ENCODE measurements at regions not wholly inside any gene's neighbourhood (a gene's known extent, or its start where the extent isn't known, plus 50 kb on each side); places are given as distances from the start of the nearest gene placed in this dataset.

DNA sequence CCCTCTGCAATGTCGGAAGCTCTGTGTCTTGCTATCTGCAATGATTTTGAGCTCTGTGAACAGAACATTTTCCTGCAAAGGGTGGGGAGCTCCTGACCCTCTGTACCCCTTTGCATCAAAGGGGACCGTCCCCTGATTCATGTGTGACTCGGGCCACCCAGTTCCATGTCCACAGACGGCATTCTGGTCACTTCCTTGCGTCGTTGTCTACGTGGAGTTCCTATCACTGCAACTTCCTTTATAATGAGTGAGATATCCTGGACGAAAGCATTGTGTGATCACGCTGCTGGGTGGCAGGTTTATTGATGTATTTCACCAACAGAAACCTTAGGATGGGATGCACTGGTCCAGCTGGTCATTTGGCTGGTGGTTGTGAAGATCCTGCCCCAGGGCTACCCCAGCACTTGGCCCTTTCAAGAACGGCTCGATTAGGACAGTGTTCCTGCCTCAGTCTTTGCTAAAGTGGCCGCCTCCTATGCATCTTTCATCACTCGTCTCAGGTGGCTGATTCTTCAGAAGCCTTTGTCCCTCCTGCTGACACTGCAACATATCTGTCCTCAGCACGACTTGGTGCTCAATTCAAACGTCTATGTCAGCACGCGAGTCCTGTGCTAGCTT, 202.7 kb downstream of the ACKR3 start:
- DNase-seq = no peak
- H3K27me3 ChIP-seq = no peaks in the 10 kb centered on the region
- no peaks in the 10 kb centered on the region for H3K9me3 ChIP-seq
- H3K4me1 ChIP-seq = no peaks in the 10 kb centered on the region
- no peak overlapping the region for H3K9ac ChIP-seq (ENCODE audit: low read depth in 2 of 2, low read length in 2 of 2)
- no peak overlapping the region for H3K27ac ChIP-seq
- TF ChIP-seq, protein P1, sequence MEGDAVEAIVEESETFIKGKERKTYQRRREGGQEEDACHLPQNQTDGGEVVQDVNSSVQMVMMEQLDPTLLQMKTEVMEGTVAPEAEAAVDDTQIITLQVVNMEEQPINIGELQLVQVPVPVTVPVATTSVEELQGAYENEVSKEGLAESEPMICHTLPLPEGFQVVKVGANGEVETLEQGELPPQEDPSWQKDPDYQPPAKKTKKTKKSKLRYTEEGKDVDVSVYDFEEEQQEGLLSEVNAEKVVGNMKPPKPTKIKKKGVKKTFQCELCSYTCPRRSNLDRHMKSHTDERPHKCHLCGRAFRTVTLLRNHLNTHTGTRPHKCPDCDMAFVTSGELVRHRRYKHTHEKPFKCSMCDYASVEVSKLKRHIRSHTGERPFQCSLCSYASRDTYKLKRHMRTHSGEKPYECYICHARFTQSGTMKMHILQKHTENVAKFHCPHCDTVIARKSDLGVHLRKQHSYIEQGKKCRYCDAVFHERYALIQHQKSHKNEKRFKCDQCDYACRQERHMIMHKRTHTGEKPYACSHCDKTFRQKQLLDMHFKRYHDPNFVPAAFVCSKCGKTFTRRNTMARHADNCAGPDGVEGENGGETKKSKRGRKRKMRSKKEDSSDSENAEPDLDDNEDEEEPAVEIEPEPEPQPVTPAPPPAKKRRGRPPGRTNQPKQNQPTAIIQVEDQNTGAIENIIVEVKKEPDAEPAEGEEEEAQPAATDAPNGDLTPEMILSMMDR (IDR thresholded peaks at IDR 0.05) = no peak
- intact Hi-C loops (cut with DNase I) = no loop called here
- H3K4me3 ChIP-seq = no peak overlapping the region
- no peaks in the 10 kb centered on the region for H3K36me3 ChIP-seq

DNA sequence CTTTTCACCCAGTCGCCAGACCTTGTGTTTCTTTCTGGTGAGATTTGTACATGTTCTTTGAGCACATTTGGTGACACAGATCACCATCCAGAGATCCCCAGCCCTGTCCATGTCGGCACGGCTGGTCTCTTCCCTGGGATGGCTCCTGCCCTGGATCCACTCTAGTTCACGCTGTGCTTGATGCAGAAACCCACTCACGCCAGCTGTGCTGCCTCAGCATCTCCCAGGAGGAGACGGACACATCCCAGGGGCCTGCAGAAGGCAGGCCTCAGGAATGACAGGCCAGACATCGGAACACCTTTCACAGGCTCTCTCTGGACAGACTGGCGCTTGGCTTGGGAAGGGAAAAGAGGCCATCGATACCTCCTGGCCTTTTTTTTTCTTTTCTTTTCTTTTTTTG, 203.6 kb downstream of the ACKR3 start:
- intact Hi-C loops (cut with DNase I) = no loop called here
- Histone ChIP-seq H3K4me3 (no peak overlapping the region), H3K4me1 (no peaks in the 10 kb centered on the region), H3K9me3 (no peaks in the 10 kb centered on the region), H3K9ac (ENCODE audit: low read depth in 2 of 2, low read length in 2 of 2) (no peak overlapping the region), H3K27me3 (no peaks in the 10 kb centered on the region), H3K27ac (no peak overlapping the region), H3K36me3 (no peaks in the 10 kb centered on the region)
- TF ChIP-seq, protein P1 (IDR thresholded peaks at IDR 0.05) = no peak
- DNase-seq = no peak

DNA sequence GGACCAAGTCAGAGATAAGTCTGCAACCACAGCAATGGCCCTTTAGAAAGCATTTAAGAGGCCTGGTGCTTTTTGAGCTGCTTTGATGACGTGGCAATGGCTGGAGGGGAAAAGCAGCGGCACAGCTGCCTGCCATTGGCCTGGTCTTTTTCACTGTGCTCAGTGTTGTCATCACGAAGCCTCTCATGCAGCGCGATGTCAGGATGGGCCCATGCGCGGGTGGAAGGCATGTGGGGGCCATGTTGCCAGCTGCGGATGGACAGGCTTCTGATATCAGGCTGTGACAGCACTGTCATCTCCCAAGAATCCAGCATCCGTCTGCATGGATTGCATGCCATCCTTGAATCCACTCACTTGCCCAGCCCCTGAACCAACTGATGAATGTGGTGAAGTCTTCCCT, 204.5 kb downstream of the ACKR3 start:
- DNase-seq = no peak
- intact Hi-C loops (cut with DNase I) = no loop called here
- Histone ChIP-seq H3K9me3 (no peaks in the 10 kb centered on the region), H3K36me3 (no peaks in the 10 kb centered on the region), H3K4me1 (no peaks in the 10 kb centered on the region), H3K9ac (ENCODE audit: low read depth in 2 of 2, low read length in 2 of 2) (no peak overlapping the region), H3K27ac (no peak overlapping the region), H3K27me3 (no peaks in the 10 kb centered on the region), H3K4me3 (no peak overlapping the region)
- TF ChIP-seq, protein P1 (IDR thresholded peaks at IDR 0.05) = no peak

DNA sequence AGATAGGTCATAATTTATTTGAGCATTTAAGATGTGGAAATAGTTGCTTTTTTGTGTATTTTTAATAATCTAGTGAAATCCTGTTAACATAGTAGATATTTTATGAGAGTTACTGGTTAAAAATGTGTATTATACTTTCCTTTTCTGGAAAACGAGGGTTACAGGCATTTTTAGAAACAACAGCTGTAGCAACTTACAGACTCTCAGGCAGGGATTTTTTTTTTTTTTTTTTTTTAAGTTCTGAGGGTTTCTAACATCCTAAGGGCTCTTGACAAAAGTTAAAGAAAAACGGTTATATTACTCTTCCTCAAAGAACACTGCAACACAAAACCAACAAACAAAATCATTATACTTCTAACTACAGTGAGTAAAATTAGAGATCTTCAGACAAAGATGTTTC, 205.9 kb downstream of the ACKR3 start:
- intact Hi-C loops (cut with DNase I) = no loop called here
- H3K36me3 ChIP-seq = no peaks in the 10 kb centered on the region
- H3K4me1 ChIP-seq = no peaks in the 10 kb centered on the region
- TF ChIP-seq, protein P1 (IDR thresholded peaks at IDR 0.05) = no peak
- no peak for DNase-seq
- no peaks in the 10 kb centered on the region for H3K27me3 ChIP-seq
- no peaks in the 10 kb centered on the region for H3K9me3 ChIP-seq
- no peak overlapping the region for H3K27ac ChIP-seq
- H3K4me3 ChIP-seq = no peak overlapping the region
- no peak overlapping the region for H3K9ac ChIP-seq (ENCODE audit: low read depth in 2 of 2, low read length in 2 of 2)

DNA sequence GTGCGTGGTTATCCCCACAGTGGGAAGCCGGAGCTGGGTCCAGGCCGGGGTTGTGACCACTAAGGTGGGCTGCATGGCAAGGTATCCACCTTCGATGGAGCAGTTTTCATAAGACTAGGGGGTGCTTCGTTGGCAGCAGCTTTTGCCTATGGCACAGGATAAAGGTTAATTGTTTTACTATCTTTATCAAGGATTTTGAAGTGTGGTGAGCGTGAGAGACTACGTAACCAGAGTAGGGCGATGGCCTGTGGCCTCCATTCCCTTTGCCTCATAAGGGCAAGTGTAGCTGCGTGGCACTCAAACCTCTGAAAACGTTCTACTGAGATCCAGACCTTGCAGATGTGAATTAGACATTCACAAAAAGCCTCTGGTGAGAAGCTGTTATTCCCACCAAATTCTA, 206.6 kb downstream of the ACKR3 start:
- intact Hi-C loops (cut with DNase I) = no loop called here
- H3K4me3 ChIP-seq = no peak overlapping the region
- no peak overlapping the region for H3K9ac ChIP-seq (ENCODE audit: low read depth in 2 of 2, low read length in 2 of 2)
- H3K9me3 ChIP-seq = no peaks in the 10 kb centered on the region
- H3K27ac ChIP-seq = no peak overlapping the region
- TF ChIP-seq, protein P1 (IDR thresholded peaks at IDR 0.05) = no peak
- H3K36me3 ChIP-seq = no peaks in the 10 kb centered on the region
- no peak for DNase-seq
- H3K4me1 ChIP-seq = no peaks in the 10 kb centered on the region
- no peaks in the 10 kb centered on the region for H3K27me3 ChIP-seq
